HuH-7 (cell line): ENCODE measurements at regions not wholly inside any gene's neighbourhood (a gene's known extent, or its start where the extent isn't known, plus 50 kb on each side); places are given as distances from the start of the nearest gene placed in this dataset.

Experiments used
- DNase-seq: peaks from one replicate; pipeline ENCODE4 v3.0.0; 2011; ENCODE audit warnings: low spot score

GRCh38 chr1:184322253-184322652 lies 64.6 kb upstream of the C1orf21 start:
- DNase-seq, result no peak

DNA sequence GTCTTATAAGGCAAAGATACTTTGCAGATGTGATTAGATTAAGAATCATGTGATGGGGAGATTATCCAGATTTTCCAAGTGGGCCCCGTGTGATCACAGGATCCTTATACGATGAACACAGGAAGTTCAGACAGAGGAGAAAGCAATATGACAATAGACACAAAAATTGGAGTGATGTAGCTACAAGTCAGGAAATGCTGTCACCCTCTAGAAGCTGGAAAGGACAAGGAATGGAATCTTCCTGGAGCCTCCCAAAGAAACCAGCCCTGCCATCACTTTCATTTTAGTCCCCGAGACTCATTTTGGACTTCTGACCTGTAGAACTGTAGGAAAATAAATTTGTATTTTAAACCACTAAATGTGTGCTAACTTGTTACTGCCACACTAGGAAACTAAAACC lies 61.9 kb upstream of the C1orf21 start:
- no peak for DNase-seq

- no peak for DNase-seq
Observed at GRCh38 chr1:184326278-184326677, 60.6 kb upstream of the C1orf21 start.

GRCh38 chr1:184329245-184329953 lies 57.4 kb upstream of the C1orf21 start:
- no peak for DNase-seq

- DNase-seq, result no peak
Observed at GRCh38 chr1:184329962-184330868, 56.6 kb upstream of the C1orf21 start.

DNA sequence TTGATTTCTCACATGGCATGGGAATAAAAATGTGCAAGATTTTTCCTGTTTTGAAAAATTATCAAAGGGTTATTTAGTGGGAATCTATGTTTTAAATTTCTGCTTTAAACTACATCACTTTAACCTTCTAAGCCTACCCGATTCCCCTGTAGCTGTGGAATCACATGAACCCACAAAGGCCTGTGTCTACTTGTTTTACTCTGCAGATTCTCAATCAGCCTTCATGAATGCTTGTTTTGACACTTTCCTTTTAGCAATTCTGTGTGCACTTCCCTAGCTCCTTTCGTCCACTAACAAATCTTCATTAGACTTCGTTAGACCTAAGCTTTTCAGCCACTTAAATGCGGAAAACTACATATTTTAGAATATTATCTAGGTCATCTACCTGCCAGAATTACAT lies 56.0 kb upstream of the C1orf21 start:
- DNase-seq, result no peak
